ENCODE measurements at regions not wholly inside any gene's neighbourhood (a gene's known extent, or its start where the extent isn't known, plus 50 kb on each side); places are given as distances from the start of the nearest gene placed in this dataset.
"Not testable (repeated sequence)": the region's sequence is repeated elsewhere in the genome, so short reads cannot be mapped to it uniquely, and the experiment has no call there.

DNA sequence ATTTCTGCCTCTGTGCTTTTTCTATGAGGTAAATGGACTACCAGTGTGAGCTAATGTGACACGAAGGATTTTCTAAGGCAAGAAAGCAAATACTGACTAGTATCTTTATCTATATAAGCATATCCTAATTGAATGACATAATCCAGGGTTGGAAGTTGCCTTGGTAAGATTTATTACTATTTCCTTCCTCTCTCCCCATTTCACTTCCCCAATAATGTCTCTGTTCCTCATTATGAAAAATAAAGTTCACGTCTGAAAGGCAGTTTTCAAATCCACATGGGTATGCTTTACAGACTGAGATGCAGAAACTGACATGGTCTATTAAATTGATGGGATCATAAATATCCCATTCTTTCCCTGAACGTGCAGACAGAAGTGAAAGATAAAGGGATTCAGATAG is 86.0 kb downstream of the DTWD1 start:
- intact Hi-C loops (cut with DNase I), result no loop called here
- DNase-seq (no peak), ATAC-seq (ENCODE audit: poor library complexity) (peak; percentile 38)

- intact Hi-C loops (cut with DNase I), result no loop called here
- no peak for ATAC-seq (ENCODE audit: poor library complexity)
- DNase-seq, result no peak
Measured at GRCh38 chr15:49707598-49707997, 86.8 kb downstream of the DTWD1 start.

- ATAC-seq (ENCODE audit: poor library complexity), result no peak
- intact Hi-C loops (cut with DNase I), result no loop called here
Measured at GRCh38 chr15:49709646-49710214, 88.9 kb downstream of the DTWD1 start.

DNA sequence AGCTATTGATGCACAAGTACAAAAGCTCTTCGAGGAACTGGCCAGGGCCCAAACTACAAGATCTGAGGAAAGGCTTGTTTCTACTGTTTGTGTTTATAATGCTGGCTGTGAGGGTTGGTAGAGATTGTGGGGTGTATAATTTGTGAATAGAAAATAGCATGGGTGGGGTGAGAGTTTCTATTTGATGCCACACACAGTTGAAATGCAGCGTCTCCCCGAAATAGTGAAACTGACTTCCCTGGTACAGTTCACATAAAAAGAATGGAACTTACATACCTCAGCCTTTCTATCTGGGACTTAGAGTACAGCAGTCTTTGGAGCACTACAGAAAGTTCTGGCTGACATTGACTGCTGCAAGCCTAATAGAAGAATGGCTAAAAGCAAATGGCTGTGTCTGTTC is 91.3 kb downstream of the DTWD1 start:
- DNase-seq, result no peak
- no peak for ATAC-seq (ENCODE audit: poor library complexity)
- intact Hi-C loops (cut with DNase I), result no loop called here

More at GRCh38 chr15:49709646-49710214, 88.9 kb downstream of the DTWD1 start:
- DNase-seq, result no peak

- DNase-seq (no peak), ATAC-seq (ENCODE audit: poor library complexity) (no peak)
- intact Hi-C loops (cut with DNase I), result no loop called here
Measured at GRCh38 chr15:49712846-49713450, 92.1 kb downstream of the DTWD1 start.

- DNase-seq (no peak), ATAC-seq (ENCODE audit: poor library complexity) (no peak)
- intact Hi-C loops (cut with DNase I), result no loop called here
Measured at GRCh38 chr15:49715211-49715610, 94.4 kb downstream of the DTWD1 start.

GRCh38 chr15:49715701-49716100 is 94.9 kb downstream of the DTWD1 start:
- intact Hi-C loops (cut with DNase I), result no loop called here
- ATAC-seq (ENCODE audit: poor library complexity), result no peak
- DNase-seq, result no peak

DNA sequence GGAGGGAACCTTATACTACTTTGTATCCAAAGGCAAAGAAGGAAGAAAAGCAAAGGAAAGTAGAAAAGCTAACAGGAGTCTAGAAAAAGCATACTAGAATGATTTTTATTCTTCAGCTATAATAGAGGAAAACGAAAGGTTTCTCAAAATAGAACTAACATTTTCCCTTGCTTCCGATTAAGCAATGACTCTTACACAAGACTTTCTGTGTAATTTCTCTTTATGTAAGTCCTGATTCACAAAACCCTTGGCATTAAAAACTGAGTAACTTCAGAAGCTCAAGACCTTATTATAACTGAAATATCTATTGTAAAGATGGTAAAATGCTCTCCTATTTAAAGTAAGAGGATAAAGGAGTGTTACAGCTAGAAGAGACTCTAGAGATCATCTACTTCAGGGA is 97.4 kb downstream of the DTWD1 start:
- intact Hi-C loops (cut with DNase I), result no loop called here
- peak; percentile 72 for ATAC-seq (ENCODE audit: poor library complexity)
- DNase-seq, result no peak

DNA sequence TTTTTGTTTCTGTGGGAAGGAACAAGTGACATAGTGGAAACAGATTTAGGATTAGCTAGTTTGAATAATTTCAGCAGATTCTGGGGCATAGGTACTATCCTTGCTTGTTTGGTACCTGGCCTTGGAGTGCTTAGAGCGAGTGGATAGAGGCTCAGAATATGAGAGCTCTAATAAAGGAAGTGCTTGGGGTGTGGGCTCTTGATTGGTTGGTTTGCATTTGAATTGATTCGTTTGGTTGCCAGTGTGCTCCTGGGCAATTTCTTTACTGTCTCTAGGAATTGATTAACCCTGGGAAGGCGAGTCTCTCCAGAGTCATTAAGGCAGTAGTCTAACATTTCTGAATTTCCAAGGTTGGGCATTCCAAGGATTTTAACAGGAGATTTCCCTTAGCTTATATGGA is 98.0 kb downstream of the DTWD1 start:
- no peak for DNase-seq
- ATAC-seq (ENCODE audit: poor library complexity), result peak; percentile 27
- intact Hi-C loops (cut with DNase I), result no loop called here

DNA sequence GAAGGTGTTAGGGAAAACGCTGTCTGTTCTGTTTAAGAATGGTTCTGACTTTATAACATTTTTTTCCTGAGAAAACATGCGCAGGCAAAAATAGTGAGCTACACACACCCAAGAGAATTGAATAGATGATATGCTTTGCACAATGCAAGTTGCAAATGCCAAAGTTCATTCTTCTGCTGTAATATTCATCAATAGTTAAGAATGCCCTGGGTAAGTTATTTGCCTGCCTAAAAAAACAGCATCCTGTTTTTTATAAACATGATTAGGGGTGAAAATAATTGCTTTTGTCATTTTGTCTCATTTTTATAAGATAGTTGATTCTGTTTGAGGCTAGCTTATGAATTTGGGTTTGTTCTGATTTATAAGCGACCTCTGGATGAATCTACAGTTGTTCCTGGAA is 99.4 kb downstream of the DTWD1 start:
- no peak for DNase-seq
- peak; percentile 39 for ATAC-seq (ENCODE audit: poor library complexity)
- intact Hi-C loops (cut with DNase I), result no loop called here

DNA sequence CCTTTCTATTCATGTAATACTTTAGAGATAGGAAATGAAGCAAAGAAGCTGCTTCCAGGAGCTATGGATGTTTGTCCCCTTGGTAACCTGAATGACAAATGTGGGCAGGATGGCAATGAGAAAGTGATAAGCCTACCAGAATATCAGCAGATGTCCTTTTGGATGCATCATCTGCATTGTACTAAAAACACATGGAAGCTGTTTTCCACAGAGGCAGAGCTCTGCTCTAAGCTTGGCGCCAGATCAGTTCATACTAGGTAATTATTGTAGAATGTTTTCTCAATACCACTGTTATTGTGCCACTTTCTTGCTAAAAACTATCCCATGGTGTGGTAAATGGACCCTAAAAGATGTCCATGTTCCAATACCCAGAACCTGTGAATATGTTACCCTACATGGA is 100.2 kb downstream of the DTWD1 start:
- intact Hi-C loops (cut with DNase I), result no loop called here
- ATAC-seq (ENCODE audit: poor library complexity) (no peak), DNase-seq (no peak)

- DNase-seq, result no peak
- intact Hi-C loops (cut with DNase I), result no loop called here
- no peak for ATAC-seq (ENCODE audit: poor library complexity)
Measured at GRCh38 chr15:49721621-49722020, 100.8 kb downstream of the DTWD1 start.

DNA sequence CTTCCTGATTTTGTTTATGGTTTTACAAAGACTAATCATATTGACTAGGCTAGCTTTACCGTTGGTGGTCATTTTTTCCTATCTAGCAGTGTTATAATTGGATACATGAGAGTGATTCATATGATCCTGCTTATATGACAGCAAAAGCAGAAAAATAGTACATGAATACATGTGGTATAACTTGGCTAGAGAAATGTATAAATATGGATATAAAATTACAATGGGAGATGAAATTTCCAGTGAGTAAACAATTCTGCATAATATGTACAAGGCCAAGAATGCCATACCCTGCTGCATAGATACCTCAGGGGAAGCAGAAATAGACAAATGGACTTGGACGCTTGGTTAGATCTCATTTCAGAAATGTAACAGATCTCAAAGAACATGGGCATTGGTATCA is 103.1 kb downstream of the DTWD1 start:
- DNase-seq (no peak), ATAC-seq (ENCODE audit: poor library complexity) (no peak)
- intact Hi-C loops (cut with DNase I), result no loop called here

DNA sequence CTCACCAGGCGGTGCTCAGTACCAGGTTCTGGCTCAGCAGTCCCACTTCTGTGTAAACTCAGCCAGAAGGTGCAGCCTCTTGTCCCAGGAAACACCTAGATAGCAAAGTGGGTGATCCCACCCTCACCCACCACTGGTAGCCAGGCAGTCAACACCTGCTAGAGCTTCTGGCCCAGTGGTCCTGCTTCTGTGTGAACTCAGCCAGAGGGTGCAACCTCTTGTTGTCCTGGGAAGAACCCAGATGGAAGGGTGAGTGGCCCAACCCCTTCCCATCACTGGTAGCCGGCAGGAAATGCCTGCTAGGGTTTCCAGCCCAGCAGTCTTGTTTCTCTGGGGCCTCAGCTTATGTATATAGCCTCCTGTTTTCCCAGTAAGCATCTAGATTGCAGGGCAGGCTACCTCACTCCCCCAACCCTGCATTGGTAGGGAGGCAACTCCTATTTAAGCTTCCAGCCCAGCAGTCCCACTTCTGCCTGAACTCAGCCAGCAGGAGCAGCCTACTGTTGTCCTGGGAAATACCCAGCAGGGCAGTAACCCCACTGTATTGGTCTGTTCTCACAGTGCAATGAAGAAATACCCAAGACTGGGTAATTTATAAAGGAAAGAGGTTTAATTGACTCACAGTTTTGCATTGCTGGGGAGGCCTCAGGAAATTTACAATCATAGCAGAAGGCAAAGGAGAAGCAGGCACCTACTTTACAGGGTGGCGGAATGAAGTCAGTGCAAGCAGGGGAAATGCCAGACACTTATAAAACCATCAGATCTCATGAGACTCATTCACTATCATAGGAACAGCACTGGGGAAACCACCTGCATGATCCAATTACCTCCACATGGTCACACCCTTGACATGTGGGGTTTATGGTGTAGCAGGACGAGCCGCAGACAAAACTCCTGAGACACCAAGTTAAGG is 110.6 kb downstream of the DTWD1 start:
- intact Hi-C loops (cut with DNase I), result no loop called here
- ATAC-seq (ENCODE audit: poor library complexity) (no peak), DNase-seq (no peak)

DNA sequence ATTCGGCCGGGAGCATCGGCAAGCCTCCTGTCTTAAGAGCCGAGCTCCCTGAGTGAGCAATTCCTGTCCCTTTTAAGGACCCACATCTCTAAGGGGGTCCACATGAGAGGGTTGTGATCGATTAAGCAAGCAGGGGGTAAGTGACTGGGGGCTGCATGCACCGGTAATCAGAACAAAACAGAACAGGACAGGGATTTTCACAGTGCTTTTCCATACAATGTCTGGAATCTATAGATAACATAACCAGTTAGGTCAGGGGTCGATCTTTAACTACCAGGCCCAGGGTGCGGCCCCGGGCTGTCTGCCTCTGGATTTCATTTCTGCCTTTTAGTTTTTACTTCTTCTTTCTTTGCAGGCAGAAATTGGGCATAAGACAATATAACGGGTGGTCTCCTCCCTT is 111.3 kb downstream of the DTWD1 start:
- DNase-seq; intact Hi-C loops (cut with DNase I); ATAC-seq (ENCODE audit: poor library complexity): not testable (repeated sequence)

DNA sequence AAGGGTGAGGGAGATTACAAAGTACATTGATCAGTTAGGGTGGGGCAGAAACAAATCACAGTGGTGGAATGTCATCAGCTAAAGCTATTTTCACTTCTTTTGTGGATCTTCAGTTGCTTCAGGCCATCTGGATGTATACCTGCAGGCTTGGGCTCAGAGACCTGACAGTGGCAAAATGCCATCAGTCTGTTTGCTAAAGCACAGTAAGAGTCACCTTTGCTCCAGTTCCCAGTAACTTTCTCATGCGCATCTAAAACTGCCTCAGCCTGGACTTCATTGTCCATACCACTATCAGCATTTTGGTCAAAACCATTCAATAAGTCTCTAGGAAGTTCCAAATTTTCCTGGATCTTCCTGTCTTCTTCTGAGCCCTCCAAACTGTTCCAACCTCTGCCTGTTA is 113.2 kb downstream of the DTWD1 start:
- ATAC-seq (ENCODE audit: poor library complexity); intact Hi-C loops (cut with DNase I); DNase-seq: not testable (repeated sequence)

- DNase-seq (no peak), ATAC-seq (ENCODE audit: poor library complexity) (no peak)
- intact Hi-C loops (cut with DNase I), result no loop called here
Measured at GRCh38 chr15:49734831-49735508, 114.1 kb downstream of the DTWD1 start.

DNA sequence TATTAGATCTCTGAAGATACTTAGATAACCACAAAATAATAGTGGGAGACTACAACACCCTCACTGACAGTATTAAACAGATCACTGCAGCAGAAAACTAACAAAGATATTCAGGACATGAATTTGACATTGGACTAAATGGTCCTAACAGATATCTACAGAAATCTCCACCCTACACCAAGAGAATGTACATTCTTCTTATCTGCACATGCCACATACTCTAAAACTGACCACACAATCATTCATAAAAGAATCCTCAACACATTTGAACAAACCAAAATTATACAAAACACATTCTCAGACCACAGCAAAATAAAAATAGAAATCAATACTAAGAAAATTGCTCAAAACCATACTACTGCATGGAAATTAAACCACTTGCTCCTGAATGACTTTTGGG is 116.3 kb downstream of the DTWD1 start:
- intact Hi-C loops (cut with DNase I), result no loop called here

DNA sequence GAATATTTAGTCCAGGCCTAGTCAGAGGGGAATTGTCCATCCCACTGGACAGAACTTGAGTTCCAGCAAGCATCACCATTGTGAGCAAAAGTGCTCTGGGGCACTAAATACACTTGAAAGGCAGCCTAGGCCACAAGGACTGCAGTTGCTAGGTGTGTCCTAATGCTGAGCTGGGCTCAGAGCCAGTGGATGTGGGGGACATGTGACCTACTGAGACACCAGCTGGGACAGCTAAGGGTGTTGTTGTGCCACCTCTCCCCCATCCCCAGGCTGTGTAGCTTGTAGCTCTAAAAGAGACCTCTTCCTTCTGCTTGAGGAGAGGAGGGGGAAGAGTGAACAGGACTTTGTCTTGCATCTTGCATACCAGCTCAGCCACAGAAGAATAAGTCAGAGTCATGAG is 120.9 kb downstream of the DTWD1 start:
- DNase-seq (no peak), ATAC-seq (ENCODE audit: poor library complexity) (peak; percentile 38)
- intact Hi-C loops (cut with DNase I), result no loop called here

More for the DNA sequence above, 116.3 kb downstream of the DTWD1 start:
- no peak for ATAC-seq (ENCODE audit: poor library complexity)
- no peak for DNase-seq
